Occipital lobe (tissue), 1 donor: ENCODE measurements at regions not wholly inside any gene's neighbourhood (a gene's known extent, or its start where the extent isn't known, plus 50 kb on each side); places are given as distances from the start of the nearest gene placed in this dataset.
A peak's percentile ranks its signal among the peaks of the same experiment; 100 is the strongest.

Experiments used
- DNase-seq: peaks from one replicate; lab custom pipeline; 2025; lab: John Stamatoyannopoulos, UW

DNA sequence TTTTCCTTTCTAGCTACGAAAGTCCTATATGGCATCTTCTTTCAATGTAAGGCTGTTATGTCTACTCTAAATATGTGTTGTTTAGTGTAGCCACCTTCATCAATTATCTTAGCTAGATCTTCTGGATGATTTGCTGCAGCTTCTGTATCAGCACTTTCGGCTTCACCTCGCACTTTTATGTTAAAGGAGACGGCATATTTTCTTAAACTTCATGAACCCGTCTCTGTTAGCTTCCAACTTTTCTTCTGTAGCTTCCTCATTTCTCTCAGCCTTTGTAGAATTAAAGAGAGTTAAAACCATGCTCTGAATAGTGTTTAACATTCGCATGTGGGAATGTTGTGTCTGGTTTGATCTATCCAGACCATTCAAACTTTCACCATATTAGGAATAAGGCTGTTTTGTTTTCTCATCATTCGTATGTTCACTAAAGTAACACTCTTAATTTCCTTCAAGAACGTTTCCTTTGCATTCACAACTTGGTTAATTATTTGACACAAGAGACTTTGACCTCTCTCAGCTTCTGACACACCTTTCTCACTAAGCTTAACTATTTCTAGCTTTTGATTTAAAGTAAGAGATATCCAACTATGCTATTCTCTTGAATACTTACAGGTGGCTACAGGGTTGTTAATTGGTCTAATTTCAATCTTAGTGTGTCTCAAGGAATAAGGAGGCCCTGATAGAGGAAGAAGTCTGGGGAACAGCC is 476.8 kb downstream of the GABRG1 start:
- DNase-seq, result no peak

DNA sequence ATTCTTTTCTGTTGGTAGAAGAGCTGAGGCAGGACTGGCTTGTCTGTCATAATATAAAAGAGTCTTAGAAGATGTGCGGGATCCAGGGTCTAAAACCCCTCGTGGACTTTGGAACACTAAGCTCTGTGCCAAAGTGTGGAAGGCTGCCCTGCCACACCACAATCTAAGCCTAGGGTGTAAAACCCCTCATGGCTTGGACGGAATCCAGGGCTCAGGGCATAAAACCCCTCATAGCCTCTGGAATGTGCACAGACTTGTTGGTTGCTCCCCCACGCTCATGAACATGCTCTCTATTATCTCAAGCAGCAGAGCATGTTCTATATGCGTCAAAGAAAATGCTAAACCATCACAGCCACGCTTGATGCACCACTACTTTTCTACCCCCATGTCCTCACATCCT is 483.6 kb downstream of the GABRG1 start:
- DNase-seq, result no peak

GRCh38 chr4:45638641-45639040 is 485.2 kb downstream of the GABRG1 start:
- no peak for DNase-seq

DNA sequence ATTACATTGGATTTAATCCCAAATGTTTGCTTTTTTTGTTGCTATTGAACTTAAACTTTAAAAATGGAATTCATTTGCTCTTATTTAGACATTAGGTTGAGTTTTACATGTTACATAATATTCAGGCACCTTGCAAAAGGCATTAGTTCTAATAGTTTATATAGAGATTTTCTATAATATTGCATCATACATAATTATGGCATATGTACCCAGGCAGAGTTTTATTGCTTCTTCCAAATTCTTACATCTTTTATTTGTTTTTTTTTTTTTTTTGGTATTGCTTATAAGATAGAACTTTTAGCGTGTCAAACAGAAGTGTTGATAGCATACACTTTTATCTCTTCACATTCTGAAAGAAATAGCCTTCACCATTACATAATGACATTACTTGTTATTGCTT is 487.7 kb downstream of the GABRG1 start:
- DNase-seq, result no peak

GRCh38 chr4:45629717-45630116 is 494.1 kb downstream of the GABRG1 start:
- peak; percentile 35 for DNase-seq

- DNase-seq, result no peak
Observed at GRCh38 chr4:45621971-45622370, 501.9 kb downstream of the GABRG1 start.

DNA sequence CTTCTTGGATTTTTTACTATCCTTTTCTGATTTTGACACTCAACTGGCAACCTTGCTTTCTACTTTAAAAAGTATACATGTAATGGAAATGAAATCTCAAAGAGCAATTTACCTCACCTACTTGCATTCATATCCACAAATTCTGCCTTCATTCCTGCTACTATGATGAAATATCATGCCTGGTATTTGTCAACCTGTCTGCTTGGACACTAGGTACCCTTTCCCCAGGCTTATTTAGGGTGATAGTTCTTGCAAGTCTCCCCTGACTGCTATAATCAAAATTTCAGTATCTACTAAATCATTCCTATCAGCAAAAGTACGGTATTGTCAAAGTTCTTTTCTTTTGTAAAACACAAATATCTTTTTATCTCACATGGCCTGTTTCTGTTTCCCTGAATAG is 503.0 kb downstream of the GABRG1 start:
- no peak for DNase-seq

DNA sequence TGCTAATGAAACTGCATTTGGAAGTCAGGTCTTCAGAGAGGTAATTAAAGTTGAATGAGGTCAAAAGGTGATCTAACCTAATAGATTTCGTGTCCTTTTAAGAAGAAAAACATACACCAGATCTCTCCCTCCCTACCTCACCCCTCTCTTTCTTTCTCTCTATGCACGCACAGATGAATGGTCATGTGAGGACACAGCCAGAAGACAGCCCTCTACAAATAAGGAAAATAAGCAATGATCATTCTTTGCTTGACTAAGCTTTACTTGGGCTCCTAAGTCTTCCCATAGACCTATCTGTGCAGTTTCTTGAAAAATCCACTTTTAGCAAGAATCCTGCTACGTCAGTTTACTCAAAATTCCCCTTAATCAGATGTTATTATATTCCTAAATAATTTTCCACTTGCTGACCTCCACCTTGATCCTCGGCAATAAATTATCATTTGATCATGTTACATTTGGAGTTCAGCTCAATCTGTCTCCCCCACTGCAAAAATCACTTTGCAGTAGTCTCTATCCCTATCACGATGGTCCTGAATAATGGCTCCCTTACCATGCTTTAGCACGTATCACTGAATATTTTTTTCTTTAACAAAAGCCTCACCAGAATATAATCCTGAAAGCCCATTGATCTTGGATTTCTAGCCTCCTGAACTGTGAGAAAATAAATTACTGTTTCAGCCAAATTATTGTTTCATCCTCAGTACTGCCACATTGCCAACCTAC is 527.3 kb downstream of the GABRG1 start:
- DNase-seq, result no peak

DNA sequence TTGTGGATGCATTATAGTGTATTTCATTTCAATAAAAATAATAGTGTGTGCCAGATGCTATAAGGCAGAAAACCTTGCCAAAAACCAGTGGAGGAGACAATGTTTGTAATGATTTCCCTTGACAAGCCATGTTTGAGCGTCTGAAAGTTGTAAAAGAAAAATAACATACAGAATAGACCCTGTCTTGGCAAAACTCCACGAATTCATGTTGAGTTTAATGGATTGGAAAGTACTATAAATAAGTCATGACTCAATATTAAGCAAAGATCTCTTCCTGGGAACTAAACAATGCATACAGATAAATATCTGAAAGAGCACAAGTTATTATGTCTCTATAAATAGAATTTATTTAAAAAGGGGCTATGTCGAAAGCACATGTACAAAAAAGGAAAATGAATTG is 543.5 kb downstream of the GABRG1 start:
- no peak for DNase-seq

GRCh38 chr4:45578874-45579273 is 545.0 kb downstream of the GABRG1 start:
- no peak for DNase-seq

- DNase-seq, result no peak
Observed at GRCh38 chr4:45576275-45576674, 547.6 kb downstream of the GABRG1 start.

GRCh38 chr4:45569619-45570018 is 554.2 kb downstream of the GABRG1 start:
- no peak for DNase-seq

- no peak for DNase-seq
Observed at GRCh38 chr4:45568694-45569093, 555.2 kb downstream of the GABRG1 start.

- DNase-seq, result no peak
Observed at GRCh38 chr4:45566896-45567603, 556.8 kb downstream of the GABRG1 start.

DNA sequence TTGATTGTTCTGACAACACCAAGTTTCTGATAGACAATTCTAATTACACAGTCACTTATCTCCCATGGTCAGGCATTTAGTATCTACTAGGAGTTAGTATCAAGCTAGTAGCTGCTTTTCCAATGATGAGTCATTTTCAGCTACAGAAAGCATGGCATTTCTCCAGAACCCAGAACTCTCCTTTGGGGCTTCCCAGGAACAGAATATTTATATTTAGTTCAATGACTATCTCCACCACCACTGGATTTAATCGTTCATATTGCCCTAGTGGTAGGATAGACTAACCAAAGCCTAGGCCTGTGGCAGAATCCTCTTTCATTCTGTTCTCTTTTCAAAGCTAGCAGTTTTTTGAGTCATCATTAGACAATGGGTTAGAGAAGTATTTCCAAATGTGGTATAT is 569.4 kb downstream of the GABRG1 start:
- DNase-seq, result no peak

GRCh38 chr4:45550766-45551366 is 573.0 kb downstream of the GABRG1 start:
- no peak for DNase-seq

DNA sequence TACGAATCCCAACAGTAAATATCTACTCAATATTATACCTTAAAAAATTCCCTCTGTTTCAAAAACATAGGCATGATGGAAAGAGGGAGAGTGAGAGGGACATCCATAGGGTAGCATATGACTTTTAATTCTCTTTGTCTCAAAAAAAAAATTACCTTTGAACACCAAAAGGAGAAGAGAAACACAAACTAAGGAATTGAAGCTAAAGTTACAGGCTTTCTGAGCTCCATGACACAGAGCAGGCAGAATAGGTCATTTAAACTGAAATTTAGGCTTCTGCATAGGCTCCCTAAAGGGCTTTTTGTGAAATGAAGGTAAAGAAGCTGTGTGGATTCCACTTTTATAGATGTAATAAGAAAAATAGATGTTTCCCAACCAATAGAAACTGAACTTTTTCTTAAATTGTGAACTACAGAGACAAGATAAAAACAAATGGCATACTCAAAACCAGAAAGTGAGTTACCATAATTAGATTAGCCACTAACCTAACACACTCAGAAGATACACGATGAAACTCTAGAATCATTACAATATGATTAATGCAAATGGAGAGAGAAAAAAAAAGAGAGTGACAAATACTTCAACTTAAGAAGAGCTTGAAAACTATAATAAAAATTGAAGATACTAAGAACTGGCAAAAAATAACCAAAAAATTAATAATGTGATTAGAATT is 584.6 kb downstream of the GABRG1 start:
- DNase-seq, result no peak

- no peak for DNase-seq
Observed at GRCh38 chr4:45530498-45530897, 593.4 kb downstream of the GABRG1 start.

GRCh38 chr4:45527160-45527559 is 596.7 kb downstream of the GABRG1 start:
- no peak for DNase-seq

GRCh38 chr4:45518832-45519231 is 605.0 kb downstream of the GABRG1 start:
- no peak for DNase-seq

DNA sequence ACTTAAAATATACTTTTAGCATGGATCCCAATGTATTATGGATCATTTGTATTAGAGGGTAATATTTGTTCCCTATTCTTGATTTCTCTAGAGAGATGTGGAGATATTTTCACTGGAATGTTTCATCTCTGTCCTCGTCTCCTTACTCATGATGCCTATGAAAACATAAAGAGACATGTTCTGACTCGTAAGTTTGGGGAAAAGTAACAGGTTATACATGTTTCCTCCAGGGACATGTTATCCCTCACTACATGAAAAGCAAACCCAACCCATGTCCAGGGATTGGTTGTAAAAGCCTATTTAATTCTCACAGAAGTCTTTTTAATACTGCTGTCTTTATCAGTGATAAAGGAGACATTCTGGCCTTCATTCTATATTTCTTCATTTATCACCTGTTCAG is 621.4 kb downstream of the GABRG1 start:
- DNase-seq, result no peak

DNA sequence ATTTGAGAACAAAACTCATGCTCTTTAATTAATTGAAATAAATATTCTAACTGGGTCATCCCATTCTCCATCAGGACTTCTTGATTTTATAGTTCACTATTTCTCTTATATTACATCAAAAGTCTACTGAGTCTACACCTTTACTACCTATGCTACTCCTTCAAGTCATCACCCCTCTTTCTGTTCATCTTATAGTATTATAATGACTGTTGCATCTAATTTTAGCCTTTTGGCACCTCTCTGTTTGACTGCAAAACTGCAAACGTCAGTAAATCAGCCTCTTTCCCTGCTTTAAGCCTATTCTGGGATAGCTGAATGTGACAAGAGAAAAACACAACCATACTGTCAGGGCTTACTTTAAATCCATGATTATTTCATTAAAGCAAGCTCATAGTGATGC is 639.1 kb downstream of the GABRG1 start:
- DNase-seq, result no peak
